Stomach (tissue), 4 donors: ENCODE measurements at regions not wholly inside any gene's neighbourhood (a gene's known extent, or its start where the extent isn't known, plus 50 kb on each side); places are given as distances from the start of the nearest gene placed in this dataset.

Experiments used
- CTCF ChIP-seq, 7 experiments: fragments of 450-650 bp in 4 of 7; fragments of 200-600 bp in 3 of 7; sonication (generic) in 3 of 7; IDR thresholded peaks; one replicate each; pipeline ENCODE4 v1.5.1; 2016 to 2019; ENCODE audit warnings: antibody characterized with exemption in 7 of 7, control low read depth in 2 of 7, mild to moderate bottlenecking in 1 of 7
- EP300 ChIP-seq: sonication (generic); formaldehyde crosslinking; IDR thresholded peaks from one replicate; pipeline ENCODE4 v1.6.1; 2017; ENCODE audit warnings: antibody characterized with exemption
- POLR2A ChIP-seq, 4 donors: fragments of 450-650 bp; IDR thresholded peaks; one replicate each; pipeline ENCODE4 v1.6.1; 2016; ENCODE audit warnings: antibody characterized with exemption in 4 of 4, control low read depth in 2 of 4, mild to moderate bottlenecking in 1 of 4, moderate library complexity in 1 of 4
- POLR2AphosphoS5 ChIP-seq, 3 donors: sonication (generic); formaldehyde crosslinking; IDR thresholded peaks; one replicate each; pipeline ENCODE4 v1.6.1; 2016; ENCODE audit warnings: antibody characterized with exemption in 3 of 3

DNA sequence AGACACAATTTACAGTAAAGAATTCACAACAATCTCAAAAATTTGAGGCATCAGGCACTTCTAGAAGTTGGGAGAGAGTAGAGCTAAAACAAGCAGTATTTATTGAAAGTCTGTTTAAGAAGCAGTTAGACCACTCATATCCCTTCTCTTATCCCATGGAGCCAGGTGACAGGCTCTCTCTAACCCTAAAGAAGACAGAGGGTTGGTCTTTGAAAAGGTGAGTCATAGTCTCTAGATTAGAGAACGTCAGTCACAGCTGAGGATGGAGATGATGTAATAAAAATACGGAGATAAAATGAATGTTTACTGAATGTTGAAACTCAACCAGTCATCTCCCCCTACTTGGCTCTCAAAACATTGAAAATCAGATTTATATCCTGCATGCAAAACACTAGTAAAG, 223.8 kb downstream of the CHIC2 start:
- TF ChIP-seq CTCF (IDR thresholded peaks at IDR 0.05) (no peak), POLR2A (IDR thresholded peaks at IDR 0.05) (no peak), EP300 (no peak), POLR2AphosphoS5 (IDR thresholded peaks at IDR 0.05) (no peak)
